Glutamatergic neuron (in vitro differentiated cells): ENCODE measurements at regions not wholly inside any gene's neighbourhood (a gene's known extent, or its start where the extent isn't known, plus 50 kb on each side); places are given as distances from the start of the nearest gene placed in this dataset.

Source experiments
- DNase-seq: peaks from one replicate; pipeline ENCODE4 v3.0.0; 2022
- H3K27ac Mint-ChIP-seq: one replicate; pipeline ENCODE4 v1.8.0; 2020; ENCODE audit warnings: mild to moderate bottlenecking, mixed read lengths, inconsistent platforms; ENCODE audit not compliant: unreplicated experiment
- H3K27me3 Mint-ChIP-seq: one replicate; pipeline ENCODE4 v1.8.0; 2020; ENCODE audit warnings: mild to moderate bottlenecking, moderate library complexity, mixed read lengths, inconsistent platforms; ENCODE audit not compliant: unreplicated experiment
- H3K36me3 Mint-ChIP-seq: one replicate; pipeline ENCODE4 v1.8.0; 2020; ENCODE audit warnings: mild to moderate bottlenecking, mixed read lengths, inconsistent platforms; ENCODE audit not compliant: unreplicated experiment
- H3K4me1 Mint-ChIP-seq: one replicate; pipeline ENCODE4 v1.8.0; 2020; ENCODE audit warnings: mild to moderate bottlenecking, low read depth, mixed read lengths, inconsistent platforms; ENCODE audit not compliant: unreplicated experiment
- H3K4me3 Mint-ChIP-seq: one replicate; pipeline ENCODE4 v1.8.0; 2020; ENCODE audit warnings: mild to moderate bottlenecking, mixed read lengths, inconsistent platforms; ENCODE audit not compliant: unreplicated experiment
- H3K9me3 Mint-ChIP-seq: one replicate; pipeline ENCODE4 v1.8.0; 2020; ENCODE audit warnings: mild to moderate bottlenecking, moderate library complexity, mixed read lengths, inconsistent platforms; ENCODE audit not compliant: unreplicated experiment
- CTCF ChIP-seq: fragments of 200-600 bp; sonication (generic); IDR thresholded peaks from one replicate; pipeline ENCODE4 v1.5.0; 2021; ENCODE audit not compliant: partially characterized antibody, unreplicated experiment

DNA sequence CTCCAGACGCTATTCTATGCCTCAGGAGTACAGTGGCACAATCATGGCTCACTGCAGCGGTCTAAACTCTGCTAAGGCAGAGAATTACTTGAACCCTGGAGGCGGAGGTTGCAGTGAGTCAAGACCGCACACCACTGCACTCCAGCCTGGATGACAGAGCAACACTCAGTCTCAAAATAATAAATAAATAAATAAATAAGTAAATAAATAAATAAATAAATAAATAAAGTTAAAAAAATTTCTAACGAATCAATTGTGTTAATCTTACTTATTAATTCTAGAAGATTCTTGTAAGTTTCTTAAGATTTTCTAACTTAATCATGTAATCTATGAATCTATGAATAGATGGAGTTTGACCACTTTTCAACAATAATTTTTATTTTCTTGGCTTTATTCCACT lies 621.4 kb upstream of the POT1 start:
- Mint-ChIP-seq H3K27me3 (no peaks in the 10 kb centered on the region), H3K9me3 (no peaks in the 10 kb centered on the region), H3K4me3 (no peak overlapping the region), H3K36me3 (no peaks in the 10 kb centered on the region), H3K27ac (no peak overlapping the region), H3K4me1 (no peaks in the 10 kb centered on the region)
- TF ChIP-seq CTCF, result no peak
- no peak for DNase-seq

DNA sequence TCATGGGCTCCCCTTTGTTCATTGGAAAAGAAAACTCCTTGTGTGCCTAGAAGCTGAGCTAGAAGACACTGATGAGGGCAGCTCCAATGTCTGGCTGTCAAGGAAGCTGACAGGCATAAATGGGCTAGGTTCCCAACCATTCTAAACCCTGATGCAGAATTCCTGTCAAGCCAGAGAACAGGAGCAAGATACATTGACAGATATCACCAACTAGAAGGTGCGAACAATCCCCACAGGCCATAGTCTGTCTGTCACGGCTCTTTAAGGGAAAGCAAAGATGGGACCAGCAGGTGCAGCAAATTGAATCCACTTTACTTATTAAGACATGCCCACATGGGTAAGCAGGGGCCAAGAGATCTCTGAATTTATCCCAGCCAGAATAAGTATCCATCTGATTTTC lies 617.9 kb upstream of the POT1 start:
- Mint-ChIP-seq H3K36me3 (no peaks in the 10 kb centered on the region), H3K9me3 (no peaks in the 10 kb centered on the region), H3K27ac (no peak overlapping the region), H3K4me3 (no peak overlapping the region), H3K4me1 (no peaks in the 10 kb centered on the region), H3K27me3 (no peaks in the 10 kb centered on the region)
- TF ChIP-seq CTCF, result no peak
- no peak for DNase-seq

- DNase-seq, result no peak
- Mint-ChIP-seq H3K27me3 (no peaks in the 10 kb centered on the region), H3K9me3 (no peaks in the 10 kb centered on the region), H3K4me3 (no peak overlapping the region), H3K36me3 (no peaks in the 10 kb centered on the region), H3K27ac (no peak overlapping the region), H3K4me1 (no peaks in the 10 kb centered on the region)
- TF ChIP-seq CTCF, result no peak
Observed at GRCh38 chr7:125530553-125530952, 600.9 kb upstream of the POT1 start.

GRCh38 chr7:125529249-125529648 lies 599.6 kb upstream of the POT1 start:
- H3K36me3 Mint-ChIP-seq, result no peaks in the 10 kb centered on the region
- H3K9me3 Mint-ChIP-seq, result no peaks in the 10 kb centered on the region
- H3K27ac Mint-ChIP-seq, result no peak overlapping the region
- no peak for TF ChIP-seq CTCF
- no peaks in the 10 kb centered on the region for H3K4me1 Mint-ChIP-seq
- DNase-seq, result no peak
- H3K4me3 Mint-ChIP-seq, result no peak overlapping the region
- H3K27me3 Mint-ChIP-seq, result no peaks in the 10 kb centered on the region

DNA sequence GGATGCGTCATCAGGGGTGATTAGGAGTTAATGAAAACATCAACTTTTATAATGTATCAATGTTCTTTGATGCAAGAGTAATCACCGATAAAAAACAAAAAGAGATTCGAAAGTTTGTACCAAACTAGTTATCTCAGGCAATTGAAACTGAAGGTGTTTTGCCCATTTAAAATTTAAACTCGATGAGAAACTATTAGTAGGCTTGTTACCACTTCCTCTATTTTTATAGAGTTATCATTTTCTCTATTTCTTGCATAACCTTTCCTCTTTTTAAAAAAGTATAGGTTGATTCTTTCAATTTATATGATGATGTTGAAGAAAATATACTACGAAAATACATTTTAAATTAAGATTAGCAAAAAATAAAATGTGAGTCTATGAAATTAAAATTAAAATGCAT lies 597.3 kb upstream of the POT1 start:
- TF ChIP-seq CTCF, result no peak
- Mint-ChIP-seq H3K4me3 (no peak overlapping the region), H3K9me3 (no peaks in the 10 kb centered on the region), H3K27ac (no peak overlapping the region), H3K4me1 (no peaks in the 10 kb centered on the region), H3K36me3 (no peaks in the 10 kb centered on the region), H3K27me3 (no peaks in the 10 kb centered on the region)
- DNase-seq, result no peak
